ENCODE measurements at regions not wholly inside any gene's neighbourhood (a gene's known extent, or its start where the extent isn't known, plus 50 kb on each side); places are given as distances from the start of the nearest gene placed in this dataset.
A peak's percentile ranks its signal among the peaks of the same experiment; 100 is the strongest.

- no peak for TF ChIP-seq GRHL2 (CRISPR knock-in tag; IDR thresholded peaks at IDR 0.05; ENCODE audit: insufficient replicate concordance, severe bottlenecking)
- TF ChIP-seq, protein P1, sequence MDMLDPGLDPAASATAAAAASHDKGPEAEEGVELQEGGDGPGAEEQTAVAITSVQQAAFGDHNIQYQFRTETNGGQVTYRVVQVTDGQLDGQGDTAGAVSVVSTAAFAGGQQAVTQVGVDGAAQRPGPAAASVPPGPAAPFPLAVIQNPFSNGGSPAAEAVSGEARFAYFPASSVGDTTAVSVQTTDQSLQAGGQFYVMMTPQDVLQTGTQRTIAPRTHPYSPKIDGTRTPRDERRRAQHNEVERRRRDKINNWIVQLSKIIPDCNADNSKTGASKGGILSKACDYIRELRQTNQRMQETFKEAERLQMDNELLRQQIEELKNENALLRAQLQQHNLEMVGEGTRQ (CRISPR knock-in tag; IDR thresholded peaks at IDR 0.05): no peak
Measured at GRCh38 chr11:95661162-95661561, 128.4 kb downstream of the FAM76B start (continued).

DNA sequence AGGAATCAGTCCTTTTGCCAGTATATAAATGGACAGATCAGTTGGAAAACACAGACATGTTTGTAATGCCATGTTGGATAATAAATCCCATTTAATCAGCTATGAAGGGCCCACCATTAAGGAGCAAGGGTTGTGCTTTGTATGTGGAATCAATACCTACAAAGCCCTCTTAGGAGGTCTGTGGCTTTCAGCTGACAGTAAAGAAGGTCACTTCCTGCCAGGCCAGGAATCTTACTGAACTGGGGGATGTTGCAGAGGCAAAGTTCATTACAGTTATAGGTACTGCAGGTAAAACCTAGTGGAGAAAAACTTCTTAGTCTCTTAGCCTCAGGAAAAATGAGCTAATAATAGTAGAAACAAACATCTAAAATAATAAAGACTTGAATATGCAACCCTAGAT, 129.5 kb downstream of the FAM76B start:
- Mint-ChIP-seq H3K9me3 (no peaks in the 10 kb centered on the region), H3K27me3 (ENCODE audit: low read depth) (no peaks in the 10 kb centered on the region), H3K27ac (no peak overlapping the region), H3K4me3 (no peak overlapping the region), H3K36me3 (no peaks in the 10 kb centered on the region), H3K4me1 (peaks cover 7% of the 10 kb centered on the region)
- TF ChIP-seq ZNF121 (CRISPR knock-in tag; IDR thresholded peaks at IDR 0.05) (no peak), CREB1 (CRISPR knock-in tag; IDR thresholded peaks at IDR 0.05) (no peak), PRRX2 (CRISPR knock-in tag; IDR thresholded peaks at IDR 0.05) (no peak), STAT6 (CRISPR knock-in tag; conservative IDR thresholded peaks at IDR 0.05; ENCODE audit: low read depth) (no peak), ESRRA (CRISPR knock-in tag; IDR thresholded peaks at IDR 0.05; ENCODE audit: borderline replicate concordance) (no peak), TEAD1 (CRISPR knock-in tag; IDR thresholded peaks at IDR 0.05) (no peak), FOXJ3 (CRISPR knock-in tag; IDR thresholded peaks at IDR 0.05; ENCODE audit: borderline replicate concordance) (no peak), ERG (CRISPR knock-in tag; IDR thresholded peaks at IDR 0.05) (no peak), ZNF281 (CRISPR knock-in tag; IDR thresholded peaks at IDR 0.05) (no peak), ATF1 (CRISPR knock-in tag; IDR thresholded peaks at IDR 0.05) (no peak), PRDM15 (CRISPR knock-in tag; IDR thresholded peaks at IDR 0.05) (no peak), HMGA2 (CRISPR knock-in tag; IDR thresholded peaks at IDR 0.05) (no peak), ZBTB43 (CRISPR knock-in tag; IDR thresholded peaks at IDR 0.05) (no peak)
- TF ChIP-seq, protein P2, sequence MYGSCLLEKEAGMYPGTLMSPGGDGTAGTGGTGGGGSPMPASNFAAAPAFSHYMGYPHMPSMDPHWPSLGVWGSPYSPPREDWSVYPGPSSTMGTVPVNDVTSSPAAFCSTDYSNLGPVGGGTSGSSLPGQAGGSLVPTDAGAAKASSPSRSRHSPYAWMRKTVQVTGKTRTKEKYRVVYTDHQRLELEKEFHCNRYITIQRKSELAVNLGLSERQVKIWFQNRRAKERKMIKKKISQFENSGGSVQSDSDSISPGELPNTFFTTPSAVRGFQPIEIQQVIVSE (CRISPR knock-in tag; IDR thresholded peaks at IDR 0.05; ENCODE audit: borderline replicate concordance): no peak
- ChIA-PET POLR2A (no interaction called here), CTCF (interaction anchor here (2.1 kb wide), 1 partner anchor 45 kb away, joined by 6 read pairs; no protein-coding TSS in a partner anchor)
- DNase-seq (ENCODE audit: low spot score) (no peak), ATAC-seq (peak; percentile 87)

All from WTC11 (cell line).